HG02642 (cell line): ENCODE measurements at regions not wholly inside any gene's neighbourhood (a gene's known extent, or its start where the extent isn't known, plus 50 kb on each side); places are given as distances from the start of the nearest gene placed in this dataset.

Experiments
- ATAC-seq: cut with Tn5 transposase; IDR thresholded peaks from one replicate; pipeline ENCODE4 v1.9.1; 2021; ENCODE audit warnings: mild to moderate bottlenecking; ENCODE audit not compliant: unreplicated experiment, poor library complexity

DNA sequence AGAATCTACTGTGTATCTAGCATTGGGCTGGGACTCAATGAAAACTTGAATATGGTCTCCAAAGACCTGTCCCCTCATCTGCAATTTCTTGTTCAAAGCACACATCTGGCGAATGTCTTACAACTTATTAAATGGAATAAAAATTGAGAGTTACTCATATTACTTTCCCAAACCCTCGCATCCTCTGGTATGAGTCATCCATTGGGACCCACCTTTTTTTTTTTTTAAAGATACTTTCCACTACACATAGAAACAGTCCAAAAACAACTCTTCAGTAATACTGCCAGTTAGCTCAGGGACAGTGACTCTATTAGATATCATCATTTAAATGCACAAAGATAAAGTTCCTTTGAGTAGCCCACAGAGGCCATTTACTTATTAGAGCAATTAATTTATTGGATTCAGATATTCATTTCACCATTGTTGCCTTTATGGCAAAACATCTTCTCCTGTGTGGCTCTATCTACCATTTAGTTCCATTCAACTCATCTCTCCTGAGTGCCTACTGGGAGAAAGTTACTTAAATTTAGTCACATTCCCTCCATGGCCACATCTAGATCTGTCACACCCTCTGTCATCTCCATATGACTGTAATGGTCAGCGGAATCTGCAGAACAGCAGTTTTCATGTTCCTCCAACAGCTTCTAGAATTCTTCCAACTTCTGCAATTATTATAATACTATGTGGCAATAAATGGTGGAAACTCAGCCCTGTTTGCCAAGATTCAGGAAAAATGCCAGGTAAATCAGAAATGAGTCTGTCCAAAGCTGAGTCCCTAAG lies 77.9 kb upstream of the ARHGEF3 start:
- ATAC-seq: no peak

DNA sequence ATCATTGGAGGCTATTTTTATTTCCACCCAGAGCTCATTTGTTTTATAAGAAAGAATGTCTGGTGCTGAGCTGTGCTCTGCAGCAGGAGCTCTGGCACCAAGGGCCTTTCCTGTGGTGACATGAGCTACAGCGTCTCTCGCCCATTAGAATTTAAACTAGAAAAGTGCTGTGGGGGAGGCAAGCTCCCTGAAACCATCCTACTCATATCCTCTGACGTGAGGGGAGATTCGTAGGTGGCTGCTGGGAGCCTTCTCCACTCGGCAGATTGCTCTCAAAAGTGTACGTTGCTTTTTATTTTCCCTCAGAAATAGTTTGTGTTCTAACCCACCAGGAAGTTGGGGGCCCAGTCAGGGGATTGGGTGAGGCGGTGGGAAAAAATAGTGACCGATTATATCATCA lies 76.3 kb upstream of the ARHGEF3 start:
- ATAC-seq: no peak

DNA sequence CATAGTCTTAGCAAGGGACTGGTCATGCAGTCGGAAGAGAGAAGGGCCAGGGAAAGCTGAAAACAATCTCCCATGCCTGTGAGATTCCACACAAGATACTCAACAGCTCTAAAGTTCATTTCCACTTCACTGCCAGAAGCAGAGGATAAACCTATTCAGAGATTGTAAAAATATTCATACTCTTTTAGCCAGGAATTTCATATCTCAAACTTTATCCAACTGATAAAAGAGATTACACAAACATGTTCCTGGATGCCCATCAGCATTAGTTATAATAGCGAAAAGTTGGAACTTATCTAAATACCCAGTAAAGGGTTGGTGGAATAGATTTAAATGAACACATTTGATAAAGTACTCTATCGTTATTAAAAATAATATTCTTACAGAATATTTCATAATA lies 75.2 kb upstream of the ARHGEF3 start:
- no peak for ATAC-seq

DNA sequence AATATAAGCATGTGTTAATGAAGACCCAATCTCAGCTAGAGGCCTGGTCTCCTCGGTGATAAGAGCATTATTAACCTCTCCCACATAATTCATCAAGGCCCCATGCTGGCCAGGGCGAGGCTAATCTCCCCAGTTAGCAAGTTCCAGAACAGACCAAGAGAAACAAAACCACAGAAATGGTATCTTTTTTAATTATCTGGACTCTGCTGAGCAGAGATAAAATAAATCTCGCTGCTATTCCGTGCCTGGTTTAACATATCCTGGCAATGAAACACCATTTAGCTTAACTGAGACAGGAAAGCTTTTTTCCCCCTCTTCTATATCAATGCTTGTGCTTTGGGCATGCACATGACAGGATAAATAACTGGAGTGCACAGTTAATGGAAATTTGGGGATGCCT lies 72.5 kb upstream of the ARHGEF3 start:
- ATAC-seq: no peak

DNA sequence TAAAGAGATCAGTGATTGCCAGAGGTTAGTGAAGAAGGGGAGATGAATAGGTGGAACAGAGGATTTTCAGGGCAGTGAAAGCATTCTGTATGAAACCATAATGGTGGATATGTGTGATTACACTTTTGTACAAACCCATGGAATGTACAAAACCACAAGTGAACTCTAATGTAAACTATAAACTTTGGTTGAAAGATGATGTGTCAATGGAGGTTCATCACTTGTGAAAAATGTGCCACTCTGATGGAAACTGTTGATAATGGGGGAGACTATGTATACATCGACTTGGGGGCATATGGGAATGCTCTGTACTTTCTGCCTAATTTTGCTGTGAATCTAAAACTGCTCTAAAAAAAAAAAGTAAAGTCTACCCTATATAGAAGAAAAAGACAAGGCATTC lies 68.7 kb upstream of the ARHGEF3 start:
- no peak for ATAC-seq

DNA sequence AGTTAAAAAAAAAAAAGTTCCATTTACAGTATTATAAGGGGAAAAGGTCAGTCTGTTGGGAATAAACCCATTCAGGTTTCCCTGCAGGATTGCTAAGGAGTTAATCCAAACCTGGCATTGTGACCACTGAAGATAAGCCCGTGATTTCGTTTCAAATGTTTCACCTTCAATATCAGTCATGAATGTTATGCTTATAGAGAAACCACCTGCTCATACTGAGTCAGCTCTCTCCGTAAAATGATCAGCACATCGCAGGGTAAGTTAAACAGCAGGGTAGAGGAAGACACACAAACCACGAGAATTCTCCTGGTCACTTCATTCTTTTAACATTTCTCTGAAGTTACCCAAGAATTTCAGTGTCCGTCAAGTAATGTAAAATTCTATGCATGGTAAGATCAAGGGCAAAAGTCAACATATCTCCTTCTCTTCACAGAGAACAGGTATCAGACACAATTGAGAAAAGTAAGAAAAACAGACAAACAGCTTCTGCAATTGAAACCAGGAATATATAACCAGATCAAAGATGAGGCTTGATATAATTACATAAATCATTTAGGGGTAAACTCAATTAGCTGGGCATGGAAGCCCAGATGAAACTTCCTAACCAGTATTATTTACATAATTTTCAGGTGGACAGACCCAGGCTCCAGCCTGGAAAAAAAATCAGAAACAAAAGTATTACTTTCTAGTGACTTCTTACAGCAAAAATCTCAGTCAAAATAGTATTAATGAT lies 67.6 kb upstream of the ARHGEF3 start:
- ATAC-seq: no peak

DNA sequence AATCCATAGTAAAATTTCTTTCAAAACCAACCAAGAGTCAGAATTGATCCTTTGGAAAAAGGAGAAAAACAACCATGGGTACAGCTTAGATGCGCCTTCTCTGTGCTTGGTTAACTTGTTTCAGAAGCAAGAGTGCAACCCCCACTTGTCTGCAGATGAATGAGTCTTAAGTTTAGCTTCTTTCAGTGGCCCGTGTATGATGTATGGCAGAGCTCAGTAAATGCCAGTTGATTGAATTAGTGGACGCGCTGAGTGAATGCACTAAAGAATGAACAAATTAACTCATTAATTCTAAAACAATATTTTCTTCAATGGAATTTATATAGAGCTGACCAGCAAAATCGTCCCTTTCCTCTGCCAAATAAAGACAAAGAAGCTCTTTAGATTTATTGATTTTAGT lies 67.0 kb upstream of the ARHGEF3 start:
- ATAC-seq: no peak

DNA sequence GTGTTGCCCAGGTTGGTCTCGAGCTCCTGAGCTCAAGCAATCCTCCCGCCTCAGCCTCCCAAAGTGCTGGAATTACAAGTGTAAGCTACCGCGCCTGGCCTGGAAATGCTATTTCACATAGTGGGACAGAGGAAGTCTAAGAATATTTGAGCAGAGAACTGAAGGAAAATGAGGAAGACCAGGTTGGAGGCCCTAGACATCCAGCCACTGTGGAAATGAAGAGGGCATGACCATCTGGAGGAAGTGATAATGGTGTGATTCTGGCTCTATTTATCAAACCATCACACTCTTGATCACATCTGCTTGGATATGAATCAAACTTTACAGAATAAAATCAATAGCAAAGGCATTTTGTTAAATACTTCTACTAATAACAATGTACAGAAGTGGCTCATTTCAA lies 65.9 kb upstream of the ARHGEF3 start:
- ATAC-seq: no peak

DNA sequence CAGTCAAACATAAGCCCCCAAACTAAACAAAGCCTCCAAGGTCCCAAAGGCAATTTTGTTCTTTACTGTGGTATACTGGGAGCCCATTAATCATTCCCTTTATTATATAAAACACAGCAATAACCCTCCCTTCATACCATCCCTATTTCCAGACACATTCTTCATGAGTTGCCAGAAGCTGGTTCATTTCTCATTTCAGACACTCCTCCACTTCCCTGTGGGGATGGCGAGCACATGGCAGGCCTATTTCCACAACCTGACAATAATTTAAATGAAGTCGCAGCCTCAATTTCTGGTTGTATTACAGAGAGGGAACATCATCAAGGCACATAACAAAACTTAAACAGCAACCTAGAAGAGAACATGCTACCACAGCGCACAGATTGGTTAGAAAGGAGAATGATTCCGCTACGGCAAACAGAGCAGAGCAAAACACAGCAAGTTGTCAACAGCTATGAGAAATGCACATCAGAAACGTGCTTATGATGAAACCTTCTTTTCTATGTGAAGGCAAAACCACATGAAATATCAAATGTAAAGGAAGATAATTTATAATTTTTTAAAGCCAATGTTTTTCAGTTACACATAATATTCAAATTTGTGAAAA lies 63.3 kb upstream of the ARHGEF3 start:
- no peak for ATAC-seq

DNA sequence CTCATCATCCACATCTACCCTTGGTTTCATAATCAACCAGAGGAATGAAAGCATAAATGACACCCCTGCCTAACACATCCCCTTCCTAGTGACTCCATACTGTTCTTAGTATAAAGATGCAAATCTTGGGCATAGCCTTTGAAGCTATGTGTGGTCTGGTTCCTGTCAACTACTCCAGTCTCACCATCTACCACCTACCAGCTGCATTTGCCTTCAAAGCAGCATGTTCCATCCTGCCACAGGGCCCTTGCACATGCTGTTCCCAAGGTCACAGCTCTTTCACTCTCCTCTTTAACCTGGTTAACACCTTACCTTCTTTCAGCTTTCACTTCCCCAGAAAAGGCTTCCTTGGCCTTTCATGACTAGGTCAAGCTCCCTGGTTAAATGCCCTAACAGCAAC lies 62.3 kb upstream of the ARHGEF3 start:
- no peak for ATAC-seq

DNA sequence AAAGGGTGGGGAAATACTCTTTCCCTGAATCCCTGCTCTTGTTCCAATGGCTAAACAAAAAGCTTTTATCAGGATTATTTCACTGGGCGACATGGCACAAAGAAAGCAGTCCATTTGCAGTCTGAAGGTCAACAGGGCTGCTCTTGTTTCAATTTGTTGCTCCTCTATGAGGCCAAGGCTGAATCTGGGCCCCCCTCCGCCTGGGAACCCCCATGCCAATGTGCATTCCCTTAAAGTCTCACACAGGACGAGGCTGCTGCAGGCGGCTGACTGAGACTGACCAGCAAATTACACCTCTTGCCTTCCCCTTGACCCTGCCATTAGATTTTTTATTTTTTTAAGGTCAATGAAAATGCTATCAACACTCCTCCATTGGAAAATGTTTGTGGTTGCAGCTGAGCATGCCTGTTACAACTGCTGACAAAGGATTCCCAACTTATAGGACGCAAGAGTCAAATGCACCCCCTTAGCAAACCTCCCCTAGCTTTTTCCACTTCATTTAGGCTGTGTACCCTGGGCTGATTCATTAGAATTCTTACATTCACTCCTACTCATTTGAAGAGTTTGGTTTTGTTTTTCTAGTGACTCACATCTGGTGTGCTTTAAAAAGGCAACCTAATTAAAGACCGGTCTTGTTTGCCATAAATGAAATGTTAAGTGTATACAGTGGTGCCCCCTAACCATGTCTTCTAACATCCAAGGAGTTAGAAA lies 60.8 kb upstream of the ARHGEF3 start:
- no peak for ATAC-seq

DNA sequence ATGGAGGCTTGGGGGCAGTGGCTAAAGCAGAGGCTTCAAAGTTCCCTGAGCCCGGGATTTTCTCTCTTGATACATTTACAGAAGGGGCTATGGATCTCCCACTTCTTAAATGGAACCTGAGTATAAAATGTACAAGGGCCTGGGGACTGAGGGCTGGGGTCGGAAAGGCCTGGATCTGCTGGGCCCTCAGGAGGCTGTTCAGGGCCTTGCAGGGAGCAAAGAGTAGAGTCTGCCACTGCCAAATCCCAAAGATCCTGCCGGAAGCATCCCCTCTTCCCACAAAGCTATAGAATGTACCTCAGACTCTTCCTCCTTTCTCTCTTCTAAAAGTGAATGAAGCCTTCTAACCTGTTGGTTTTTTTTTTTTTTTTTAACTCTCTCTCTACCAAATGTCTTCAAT lies 59.8 kb upstream of the ARHGEF3 start:
- ATAC-seq: no peak

DNA sequence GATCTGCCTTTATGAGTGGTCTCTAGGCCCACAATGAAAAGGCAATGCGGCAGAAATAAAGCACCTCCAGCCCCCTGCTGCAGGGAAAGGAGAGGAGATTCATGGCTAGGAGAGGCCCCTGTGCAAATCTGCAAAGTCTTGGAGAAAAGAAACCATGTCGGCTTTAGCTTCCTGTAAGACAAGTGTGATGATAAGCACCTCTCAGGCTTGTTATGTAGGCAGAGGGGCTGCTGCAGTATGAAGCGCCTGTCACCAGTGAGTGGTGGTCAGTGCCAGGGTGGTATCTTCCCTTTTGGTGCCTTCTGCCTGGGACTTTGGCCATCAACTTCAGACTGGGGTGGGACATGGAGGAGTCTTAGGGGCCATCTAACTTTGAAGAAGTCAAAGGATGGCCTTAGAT lies 59.2 kb upstream of the ARHGEF3 start:
- no peak for ATAC-seq

DNA sequence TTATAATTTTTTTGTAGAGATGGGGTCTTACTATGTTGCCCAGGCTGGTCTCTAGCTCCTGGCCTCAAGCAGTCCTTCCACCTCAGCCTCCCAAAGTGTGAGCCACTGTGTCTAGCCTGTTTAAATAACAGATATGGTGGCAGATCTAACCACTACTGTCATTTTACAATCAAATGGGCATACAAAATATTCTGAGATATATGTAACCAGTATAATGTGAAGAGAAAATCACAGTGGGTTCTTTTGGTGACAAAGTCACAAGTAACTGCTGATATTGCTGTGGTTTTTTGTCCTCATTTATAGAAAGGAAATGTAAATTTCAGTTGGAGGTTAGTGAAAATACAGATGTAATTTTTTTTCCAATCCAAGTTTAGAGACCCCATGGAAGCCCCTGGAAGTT lies 58.6 kb upstream of the ARHGEF3 start:
- ATAC-seq: no peak

DNA sequence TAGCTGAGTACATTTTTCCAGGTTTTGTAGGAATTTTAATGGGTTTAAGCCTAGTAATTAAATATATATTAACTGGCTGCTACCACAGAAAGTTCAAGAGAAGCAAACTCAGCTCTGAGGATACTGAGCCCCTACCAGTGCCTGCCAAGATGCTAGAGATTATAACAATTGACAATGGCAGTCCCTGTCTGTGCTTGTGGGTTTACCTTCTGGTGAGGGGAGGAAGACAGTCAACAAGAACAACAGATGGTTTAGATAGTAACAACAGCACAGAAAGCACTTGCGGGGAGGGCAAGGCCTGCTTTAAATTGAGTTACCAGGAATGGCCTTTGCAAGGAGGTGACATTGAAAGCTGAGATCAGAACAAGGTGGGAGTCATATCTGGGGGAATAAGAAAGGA lies 56.6 kb upstream of the ARHGEF3 start:
- ATAC-seq: no peak

DNA sequence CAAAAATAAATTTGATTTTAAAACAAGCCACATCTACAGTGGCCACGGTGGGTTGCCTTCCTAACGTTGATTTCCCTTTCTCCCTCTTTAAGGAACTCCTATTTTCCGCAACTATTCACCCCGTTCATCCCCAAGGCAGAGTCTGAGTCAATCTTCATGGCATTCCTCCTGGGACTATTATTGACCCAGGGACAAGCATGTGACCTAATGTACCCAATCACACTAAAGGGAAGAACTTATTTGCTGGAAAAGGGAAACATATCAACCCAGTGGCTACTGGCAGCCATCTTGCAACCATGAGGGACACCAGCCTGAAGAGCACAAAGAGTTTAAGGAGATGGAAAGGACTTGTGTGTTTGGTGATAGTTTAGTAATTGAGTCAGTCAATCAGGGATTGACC lies 55.4 kb upstream of the ARHGEF3 start:
- no peak for ATAC-seq

DNA sequence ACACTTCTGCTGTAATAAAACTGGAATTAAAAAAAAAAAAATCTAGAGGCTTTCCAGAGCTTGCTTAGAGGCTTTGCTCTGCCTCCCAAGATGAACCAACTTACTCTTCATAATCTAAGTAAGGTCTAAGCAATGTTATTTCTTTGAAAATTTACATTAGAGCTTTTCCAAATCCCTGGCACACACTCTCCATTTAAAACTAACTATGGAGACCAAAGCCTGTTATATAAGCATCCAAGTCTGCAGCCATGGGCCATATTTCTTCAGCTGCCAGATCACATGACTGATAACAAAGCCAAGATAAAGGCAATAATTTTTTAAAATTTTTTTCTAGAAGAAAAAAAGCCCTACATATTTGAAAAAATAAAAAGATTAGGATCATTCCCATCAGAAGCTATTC lies 55.0 kb upstream of the ARHGEF3 start:
- ATAC-seq: no peak

DNA sequence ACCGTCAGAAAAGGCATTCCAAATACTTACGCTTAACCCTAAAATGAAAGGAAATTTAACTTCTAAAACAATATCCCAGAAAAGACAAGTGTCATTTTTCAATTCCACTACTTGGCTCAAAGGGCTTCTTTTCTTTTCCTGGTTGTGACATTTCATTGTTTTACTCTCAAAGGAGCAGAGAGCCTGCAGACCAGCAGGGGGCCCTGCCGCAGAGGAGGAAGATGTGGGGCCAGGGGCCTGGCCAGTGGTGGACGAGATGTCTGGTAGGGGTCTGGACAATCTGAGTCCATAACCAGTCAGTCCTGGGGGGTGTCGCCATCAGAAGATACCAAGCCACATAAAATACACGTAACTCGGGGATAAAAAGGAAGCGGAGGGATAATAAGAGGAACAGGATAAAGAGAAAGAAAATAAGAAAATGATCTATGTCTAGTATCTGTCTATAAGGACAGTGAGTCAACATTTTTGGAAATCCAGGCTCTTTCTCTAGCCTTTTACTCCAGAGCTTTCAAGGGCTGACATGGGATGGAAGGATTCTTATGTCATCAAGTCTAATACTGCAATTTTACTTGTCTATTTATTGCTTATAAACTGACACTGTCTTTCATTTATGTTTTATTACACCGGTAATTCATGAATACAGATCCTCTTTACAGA lies 54.2 kb upstream of the ARHGEF3 start:
- no peak for ATAC-seq

DNA sequence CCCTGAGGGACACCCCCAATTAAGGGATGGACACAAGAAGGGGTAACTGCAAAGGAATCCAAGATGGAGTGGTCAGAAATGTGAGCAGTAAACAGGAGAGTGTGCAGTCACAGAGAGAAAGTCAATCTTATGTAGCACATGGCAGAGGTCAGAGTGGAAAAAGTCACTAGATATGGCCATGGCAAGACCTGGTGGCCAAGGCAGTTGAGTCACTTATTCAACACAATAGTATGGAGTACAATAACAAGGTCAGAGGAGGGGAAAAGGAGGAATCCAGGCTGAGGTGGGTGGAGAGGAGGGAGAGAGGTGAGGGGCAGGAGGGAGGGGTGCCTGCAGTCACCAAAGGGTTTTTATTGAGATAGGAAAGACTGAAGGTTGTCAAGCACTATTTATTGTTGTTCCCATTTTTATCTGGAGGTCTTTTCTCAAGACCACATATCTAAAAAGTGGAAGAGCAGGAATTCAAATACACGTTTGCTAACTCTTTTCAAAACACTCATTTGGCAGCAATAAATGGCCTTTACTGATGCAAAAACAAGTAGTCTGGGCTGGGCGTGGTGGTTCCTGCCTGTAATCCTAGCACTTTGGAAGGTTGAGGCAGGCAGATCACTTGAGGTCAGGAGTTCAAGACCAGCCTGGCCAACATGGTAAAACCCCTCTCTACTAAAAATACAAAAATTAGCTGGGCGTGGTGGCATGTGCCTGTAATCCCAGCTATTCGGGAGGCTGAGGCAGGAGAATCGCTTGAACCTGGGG lies 53.3 kb upstream of the ARHGEF3 start:
- no peak for ATAC-seq
